ENCODE measurements at regions not wholly inside any gene's neighbourhood (a gene's known extent, or its start where the extent isn't known, plus 50 kb on each side); places are given as distances from the start of the nearest gene placed in this dataset.

GRCh38 chr22:26977741-26978376 is 320.5 kb downstream of the MIAT start:
- DNase-seq, result no peak

GRCh38 chr22:26979294-26979693 is 321.9 kb downstream of the MIAT start:
- DNase-seq, result no peak

GRCh38 chr22:26981111-26981510 is 323.7 kb downstream of the MIAT start:
- DNase-seq, result no peak

GRCh38 chr22:26981541-26981940 is 324.2 kb downstream of the MIAT start:
- DNase-seq, result no peak

- no peak for DNase-seq
These were observed 325.9 kb downstream of the MIAT start for GRCh38 chr22:26983311-26983710.

- no peak for DNase-seq
These were observed 327.8 kb downstream of the MIAT start for GRCh38 chr22:26985206-26985605.

- no peak for DNase-seq
These were observed 328.8 kb downstream of the MIAT start for GRCh38 chr22:26985931-26986782.

GRCh38 chr22:26986884-26987283 is 329.5 kb downstream of the MIAT start:
- no peak for DNase-seq

- DNase-seq, result no peak
These were observed 333.3 kb downstream of the MIAT start for GRCh38 chr22:26990503-26991189.

- DNase-seq, result no peak
These were observed 335.2 kb downstream of the MIAT start for GRCh38 chr22:26992556-26992955.

GRCh38 chr22:26993886-26994285 is 336.5 kb downstream of the MIAT start:
- no peak for DNase-seq

- DNase-seq, result no peak
These were observed 337.4 kb downstream of the MIAT start for GRCh38 chr22:26994801-26995200.

GRCh38 chr22:26995235-26995634 is 337.8 kb downstream of the MIAT start:
- DNase-seq, result no peak

GRCh38 chr22:26996154-26996553 is 338.8 kb downstream of the MIAT start:
- no peak for DNase-seq

- no peak for DNase-seq
These were observed 340.7 kb downstream of the MIAT start for GRCh38 chr22:26998129-26998528.

GRCh38 chr22:26998716-26999115 is 341.3 kb downstream of the MIAT start:
- no peak for DNase-seq

- DNase-seq, result no peak
These were observed 345.9 kb downstream of the MIAT start for GRCh38 chr22:27003297-27003696.

- DNase-seq, result no peak
These were observed 347.0 kb downstream of the MIAT start for GRCh38 chr22:27004434-27004833.

- DNase-seq, result no peak
These were observed 351.1 kb downstream of the MIAT start for GRCh38 chr22:27008454-27008853.

GRCh38 chr22:27011133-27011532 is 353.7 kb downstream of the MIAT start:
- DNase-seq, result no peak

- no peak for DNase-seq
These were observed 354.3 kb downstream of the MIAT start for GRCh38 chr22:27011717-27012116.

GRCh38 chr22:27019827-27020226 is 362.4 kb downstream of the MIAT start:
- DNase-seq, result no peak

- no peak for DNase-seq
These were observed 365.0 kb downstream of the MIAT start for GRCh38 chr22:27022274-27022895.
